Ovary (tissue), 3 donors: ENCODE measurements at regions not wholly inside any gene's neighbourhood (a gene's known extent, or its start where the extent isn't known, plus 50 kb on each side); places are given as distances from the start of the nearest gene placed in this dataset.

Source experiments
- POLR2A ChIP-seq: fragments of 450-650 bp; IDR thresholded peaks from one replicate; pipeline ENCODE4 v1.6.1; 2017; ENCODE audit warnings: antibody characterized with exemption, mild to moderate bottlenecking, moderate library complexity
- TF ChIP-seq, protein P1 (sequence below), 3 donors: fragments of 450-650 bp in 2 of 3; fragments of 200-600 bp in 1 of 3; IDR thresholded peaks; one replicate each; pipeline versions ENCODE4 v1.5.1 to v1.8.0; 2016 to 2022; ENCODE audit warnings: antibody characterized with exemption in 3 of 3, mild to moderate bottlenecking in 1 of 3
- donor health status: DM: no; HTN: no; CAD: no.

DNA sequence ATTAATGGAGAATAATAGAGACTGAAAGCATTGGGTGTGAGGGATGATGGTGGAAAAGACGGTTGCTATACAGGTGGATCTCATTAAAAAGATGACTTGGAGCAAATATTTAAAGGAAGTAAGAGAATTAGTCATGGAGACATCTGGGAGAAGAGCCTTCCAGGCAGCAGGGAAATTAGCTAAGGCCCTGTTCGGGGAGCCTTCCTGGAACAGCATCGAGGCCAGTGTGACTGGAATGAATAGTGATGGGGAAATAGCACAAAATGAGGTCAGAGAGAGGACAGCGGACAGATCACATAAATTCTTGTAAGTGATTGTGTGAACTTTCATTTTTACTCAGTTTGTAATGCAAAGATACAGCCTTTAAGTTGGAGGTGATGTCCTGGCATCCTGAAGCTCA is 842.3 kb downstream of the SLC6A15 start:
- TF ChIP-seq, protein P1, sequence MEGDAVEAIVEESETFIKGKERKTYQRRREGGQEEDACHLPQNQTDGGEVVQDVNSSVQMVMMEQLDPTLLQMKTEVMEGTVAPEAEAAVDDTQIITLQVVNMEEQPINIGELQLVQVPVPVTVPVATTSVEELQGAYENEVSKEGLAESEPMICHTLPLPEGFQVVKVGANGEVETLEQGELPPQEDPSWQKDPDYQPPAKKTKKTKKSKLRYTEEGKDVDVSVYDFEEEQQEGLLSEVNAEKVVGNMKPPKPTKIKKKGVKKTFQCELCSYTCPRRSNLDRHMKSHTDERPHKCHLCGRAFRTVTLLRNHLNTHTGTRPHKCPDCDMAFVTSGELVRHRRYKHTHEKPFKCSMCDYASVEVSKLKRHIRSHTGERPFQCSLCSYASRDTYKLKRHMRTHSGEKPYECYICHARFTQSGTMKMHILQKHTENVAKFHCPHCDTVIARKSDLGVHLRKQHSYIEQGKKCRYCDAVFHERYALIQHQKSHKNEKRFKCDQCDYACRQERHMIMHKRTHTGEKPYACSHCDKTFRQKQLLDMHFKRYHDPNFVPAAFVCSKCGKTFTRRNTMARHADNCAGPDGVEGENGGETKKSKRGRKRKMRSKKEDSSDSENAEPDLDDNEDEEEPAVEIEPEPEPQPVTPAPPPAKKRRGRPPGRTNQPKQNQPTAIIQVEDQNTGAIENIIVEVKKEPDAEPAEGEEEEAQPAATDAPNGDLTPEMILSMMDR (IDR thresholded peaks at IDR 0.05), result no peak
- no peak for TF ChIP-seq POLR2A
